Tibial nerve (tissue), 3 donors: ENCODE measurements at regions not wholly inside any gene's neighbourhood (a gene's known extent, or its start where the extent isn't known, plus 50 kb on each side); places are given as distances from the start of the nearest gene placed in this dataset.

Source experiments
- CTCF ChIP-seq, 5 experiments: fragments of 200-600 bp in 3 of 5; fragments of 450-650 bp in 2 of 5; sonication (generic) in 3 of 5; IDR thresholded peaks; one replicate each; pipeline ENCODE4 v1.5.1; 2016 to 2019; ENCODE audit warnings: antibody characterized with exemption in 5 of 5, mild to moderate bottlenecking in 3 of 5, moderate library complexity in 2 of 5
- POLR2A ChIP-seq, 2 donors: fragments of 450-650 bp; IDR thresholded peaks; one replicate each; pipeline ENCODE4 v1.6.1; 2017; ENCODE audit warnings: antibody characterized with exemption in 2 of 2, mild to moderate bottlenecking in 2 of 2, moderate library complexity in 2 of 2

- TF ChIP-seq CTCF (IDR thresholded peaks at IDR 0.05) (no peak), POLR2A (IDR thresholded peaks at IDR 0.05) (no peak)
Observed at GRCh38 chr12:107522692-107523477, 162.7 kb upstream of the PWP1 start.
